Neural cell (in vitro differentiated cells): ENCODE measurements at regions not wholly inside any gene's neighbourhood (a gene's known extent, or its start where the extent isn't known, plus 50 kb on each side); places are given as distances from the start of the nearest gene placed in this dataset.

Source experiments
- H2AFZ ChIP-seq: fragments of 200-600, 300-800 bp; sonication (generic), shearing (Covaris generic); 2 replicates; pipeline ENCODE4 v1.6.0; 2014; ENCODE audit warnings: low read depth, mild to moderate bottlenecking, antibody characterized with exemption, low read length, moderate library complexity
- H3F3A ChIP-seq: fragments of 200-600 bp; shearing (Covaris generic); 2 replicates; pipeline ENCODE4 v1.6.1; 2016; ENCODE audit warnings: mild to moderate bottlenecking, moderate library complexity, mixed read lengths, antibody characterized with exemption, low read length; ENCODE audit not compliant: insufficient read depth, poor library complexity, severe bottlenecking
- H3K27ac ChIP-seq: fragments of 200-600, 300-800 bp; sonication (generic), shearing (Covaris generic); 2 replicates; pipeline ENCODE4 v1.5.1; 2014; ENCODE audit warnings: mild to moderate bottlenecking, low read length, moderate library complexity
- H3K27me3 ChIP-seq: fragments of 300-800, 200-600 bp; sonication (generic), shearing (Covaris generic); 2 replicates; pipeline ENCODE4 v1.6.0; 2014; ENCODE audit warnings: mild to moderate bottlenecking, low read depth, low read length, moderate library complexity; ENCODE audit not compliant: insufficient read depth
- H3K36me3 ChIP-seq: fragments of 300-800, 200-600 bp; sonication (generic), shearing (Covaris generic); 2 replicates; pipeline ENCODE4 v1.5.1; 2014; ENCODE audit warnings: mild to moderate bottlenecking, antibody characterized with exemption, low read length, moderate library complexity; ENCODE audit not compliant: insufficient read depth
- H3K4me2 ChIP-seq: fragments of 300-800, 200-600 bp; sonication (generic), shearing (Covaris generic); 2 replicates; pipeline ENCODE4 v1.6.0; 2014; ENCODE audit warnings: mild to moderate bottlenecking, low read length
- H3K4me3 ChIP-seq: fragments of 300-800, 200-600 bp; sonication (generic), shearing (Covaris generic); 2 replicates; pipeline ENCODE4 v1.5.1; 2014; ENCODE audit warnings: mild to moderate bottlenecking, low read length, moderate library complexity
- H3K79me2 ChIP-seq: fragments of 200-600 bp; shearing (Covaris generic); replicated peaks from 2 replicates; pipeline ENCODE4 v1.6.0; 2014; ENCODE audit warnings: mild to moderate bottlenecking, low read length, moderate library complexity; ENCODE audit not compliant: insufficient read depth
- H3K9ac ChIP-seq: fragments of 300-800, 200-600 bp; sonication (generic), shearing (Covaris generic); 2 replicates; pipeline ENCODE4 v1.6.1; 2016; ENCODE audit warnings: mild to moderate bottlenecking, low read length, mixed read lengths
- H3K9me2 ChIP-seq: fragments of 200-600 bp; shearing (Covaris generic); 2 replicates; pipeline ENCODE4 v1.6.1; 2016; ENCODE audit warnings: mild to moderate bottlenecking, low read length, mixed read lengths; ENCODE audit not compliant: insufficient read depth
- H3K9me3 ChIP-seq: fragments of 200-600, 300-800 bp; sonication (generic), shearing (Covaris generic); 2 replicates; pipeline ENCODE4 v1.6.1; 2016; ENCODE audit warnings: mild to moderate bottlenecking, mixed run types, low read length, moderate library complexity, mixed read lengths
- H4K20me1 ChIP-seq: fragments of 200-600 bp; shearing (Covaris generic); 2 replicates; pipeline ENCODE4 v1.6.1; 2016; ENCODE audit warnings: mild to moderate bottlenecking, mixed run types; ENCODE audit not compliant: insufficient read depth
- CTCF ChIP-seq: fragments of 450-650 bp; IDR thresholded peaks from 2 replicates; pipeline ENCODE4 v1.5.1; 2014; ENCODE audit warnings: antibody characterized with exemption, mild to moderate bottlenecking, moderate library complexity; ENCODE audit not compliant: poor library complexity, severe bottlenecking
- EP300 ChIP-seq: fragments of 450-650 bp; conservative IDR thresholded peaks from 2 replicates; pipeline ENCODE4 v1.6.1; 2014; ENCODE audit warnings: antibody characterized with exemption, mild to moderate bottlenecking, moderate library complexity; ENCODE audit not compliant: poor library complexity, severe bottlenecking
- EZH2 ChIP-seq: fragments of 200-600, 300-800 bp; shearing (Covaris generic), sonication (generic); IDR thresholded peaks from 2 replicates; pipeline ENCODE4 v1.6.1; 2014; ENCODE audit warnings: antibody characterized with exemption, low read length, borderline replicate concordance, mild to moderate bottlenecking; ENCODE audit not compliant: insufficient read depth, poor library complexity, severe bottlenecking
- MXI1 ChIP-seq: fragments of 450-650 bp; conservative IDR thresholded peaks from 2 replicates; pipeline ENCODE4 v1.6.1; 2014; ENCODE audit warnings: antibody characterized with exemption, mild to moderate bottlenecking; ENCODE audit not compliant: poor library complexity, severe bottlenecking
- POLR2AphosphoS5 ChIP-seq: IDR thresholded peaks from 2 replicates; pipeline ENCODE4 v1.6.1; 2012
- RAD21 ChIP-seq: fragments of 450-650 bp; conservative IDR thresholded peaks from 2 replicates; pipeline ENCODE4 v1.6.1; 2014; ENCODE audit warnings: antibody characterized with exemption, mild to moderate bottlenecking, moderate library complexity
- SMC3 ChIP-seq: fragments of 450-650 bp; conservative IDR thresholded peaks from 2 replicates; pipeline ENCODE4 v1.6.1; 2014; ENCODE audit warnings: antibody characterized with exemption, mild to moderate bottlenecking, moderate library complexity; ENCODE audit not compliant: poor library complexity
- TAF1 ChIP-seq: IDR thresholded peaks from 2 replicates; pipeline ENCODE4 v1.6.1; 2012; ENCODE audit warnings: low read depth
- TF ChIP-seq, protein P1 (sequence below): IDR thresholded peaks from 2 replicates; pipeline ENCODE4 v1.6.1; 2012; ENCODE audit warnings: borderline replicate concordance

- no peaks in the 10 kb centered on the region for H3K9me3 ChIP-seq
- no peaks in the 10 kb centered on the region for H3K9me2 ChIP-seq
- H4K20me1 ChIP-seq, result no peaks in the 10 kb centered on the region
- H3K79me2 ChIP-seq, result no peaks in the 10 kb centered on the region
- no peak overlapping the region for H3K4me3 ChIP-seq
- no peaks in the 10 kb centered on the region for H3F3A ChIP-seq
- no peaks in the 10 kb centered on the region for H3K36me3 ChIP-seq
- H3K4me2 ChIP-seq, result no peak overlapping the region
- no peaks in the 10 kb centered on the region for H3K27me3 ChIP-seq
- H2AFZ ChIP-seq, result no peak overlapping the region
- no peak overlapping the region for H3K27ac ChIP-seq
- TF ChIP-seq, protein P1, sequence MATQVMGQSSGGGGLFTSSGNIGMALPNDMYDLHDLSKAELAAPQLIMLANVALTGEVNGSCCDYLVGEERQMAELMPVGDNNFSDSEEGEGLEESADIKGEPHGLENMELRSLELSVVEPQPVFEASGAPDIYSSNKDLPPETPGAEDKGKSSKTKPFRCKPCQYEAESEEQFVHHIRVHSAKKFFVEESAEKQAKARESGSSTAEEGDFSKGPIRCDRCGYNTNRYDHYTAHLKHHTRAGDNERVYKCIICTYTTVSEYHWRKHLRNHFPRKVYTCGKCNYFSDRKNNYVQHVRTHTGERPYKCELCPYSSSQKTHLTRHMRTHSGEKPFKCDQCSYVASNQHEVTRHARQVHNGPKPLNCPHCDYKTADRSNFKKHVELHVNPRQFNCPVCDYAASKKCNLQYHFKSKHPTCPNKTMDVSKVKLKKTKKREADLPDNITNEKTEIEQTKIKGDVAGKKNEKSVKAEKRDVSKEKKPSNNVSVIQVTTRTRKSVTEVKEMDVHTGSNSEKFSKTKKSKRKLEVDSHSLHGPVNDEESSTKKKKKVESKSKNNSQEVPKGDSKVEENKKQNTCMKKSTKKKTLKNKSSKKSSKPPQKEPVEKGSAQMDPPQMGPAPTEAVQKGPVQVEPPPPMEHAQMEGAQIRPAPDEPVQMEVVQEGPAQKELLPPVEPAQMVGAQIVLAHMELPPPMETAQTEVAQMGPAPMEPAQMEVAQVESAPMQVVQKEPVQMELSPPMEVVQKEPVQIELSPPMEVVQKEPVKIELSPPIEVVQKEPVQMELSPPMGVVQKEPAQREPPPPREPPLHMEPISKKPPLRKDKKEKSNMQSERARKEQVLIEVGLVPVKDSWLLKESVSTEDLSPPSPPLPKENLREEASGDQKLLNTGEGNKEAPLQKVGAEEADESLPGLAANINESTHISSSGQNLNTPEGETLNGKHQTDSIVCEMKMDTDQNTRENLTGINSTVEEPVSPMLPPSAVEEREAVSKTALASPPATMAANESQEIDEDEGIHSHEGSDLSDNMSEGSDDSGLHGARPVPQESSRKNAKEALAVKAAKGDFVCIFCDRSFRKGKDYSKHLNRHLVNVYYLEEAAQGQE, result no peak
- no peak for TF ChIP-seq EZH2
- TF ChIP-seq SMC3, result no peak
- TF ChIP-seq CTCF, result no peak
- TF ChIP-seq EP300, result no peak
- no peak for TF ChIP-seq RAD21
- TF ChIP-seq POLR2AphosphoS5, result no peak
- no peak for TF ChIP-seq TAF1
- no peak for TF ChIP-seq MXI1
- no peak overlapping the region for H3K9ac ChIP-seq
Measured at GRCh38 chr13:84651705-84652104, 769.4 kb upstream of the SLITRK1 start.

DNA sequence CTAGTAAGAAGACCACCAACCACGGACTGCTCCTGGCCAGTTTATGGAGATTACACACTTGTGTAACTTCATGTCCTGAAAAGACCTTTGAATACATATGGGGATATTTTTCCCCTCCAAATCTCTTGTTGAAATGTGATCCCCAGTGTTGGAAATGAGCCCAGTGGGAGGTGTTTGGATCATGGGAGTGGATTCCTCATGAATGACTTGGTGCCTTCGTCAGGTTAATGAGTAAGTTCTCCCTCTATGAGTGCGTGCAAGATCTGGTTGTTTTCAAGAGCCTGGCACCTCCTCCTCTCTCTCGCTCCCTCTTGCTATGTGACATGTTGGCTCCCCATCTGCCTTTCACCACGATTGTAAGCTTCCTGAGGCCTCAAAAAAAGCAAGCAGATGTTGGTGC, 769.0 kb upstream of the SLITRK1 start:
- H3K4me3 ChIP-seq, result no peak overlapping the region
- H3K36me3 ChIP-seq, result no peaks in the 10 kb centered on the region
- H3K9ac ChIP-seq, result no peak overlapping the region
- no peak overlapping the region for H2AFZ ChIP-seq
- H3K79me2 ChIP-seq, result no peaks in the 10 kb centered on the region
- no peak overlapping the region for H3K27ac ChIP-seq
- H3F3A ChIP-seq, result no peaks in the 10 kb centered on the region
- H3K9me3 ChIP-seq, result no peaks in the 10 kb centered on the region
- TF ChIP-seq POLR2AphosphoS5 (no peak), MXI1 (no peak), RAD21 (no peak), EZH2 (no peak), EP300 (no peak), CTCF (no peak), SMC3 (no peak), TAF1 (no peak)
- TF ChIP-seq, protein P1, result no peak
- H4K20me1 ChIP-seq, result no peaks in the 10 kb centered on the region
- H3K4me2 ChIP-seq, result no peak overlapping the region
- no peaks in the 10 kb centered on the region for H3K27me3 ChIP-seq
- H3K9me2 ChIP-seq, result no peaks in the 10 kb centered on the region
